CD1c-positive myeloid dendritic cell (primary cell): ENCODE measurements at regions not wholly inside any gene's neighbourhood (a gene's known extent, or its start where the extent isn't known, plus 50 kb on each side); places are given as distances from the start of the nearest gene placed in this dataset.
"Not testable (repeated sequence)": the region's sequence is repeated elsewhere in the genome, so short reads cannot be mapped to it uniquely, and the experiment has no call there.

Experiments used
- DNase-seq: peaks from one replicate; pipeline ENCODE4 v3.0.0-alpha.2; 2016; ENCODE audit errors: extremely low spot score

DNA sequence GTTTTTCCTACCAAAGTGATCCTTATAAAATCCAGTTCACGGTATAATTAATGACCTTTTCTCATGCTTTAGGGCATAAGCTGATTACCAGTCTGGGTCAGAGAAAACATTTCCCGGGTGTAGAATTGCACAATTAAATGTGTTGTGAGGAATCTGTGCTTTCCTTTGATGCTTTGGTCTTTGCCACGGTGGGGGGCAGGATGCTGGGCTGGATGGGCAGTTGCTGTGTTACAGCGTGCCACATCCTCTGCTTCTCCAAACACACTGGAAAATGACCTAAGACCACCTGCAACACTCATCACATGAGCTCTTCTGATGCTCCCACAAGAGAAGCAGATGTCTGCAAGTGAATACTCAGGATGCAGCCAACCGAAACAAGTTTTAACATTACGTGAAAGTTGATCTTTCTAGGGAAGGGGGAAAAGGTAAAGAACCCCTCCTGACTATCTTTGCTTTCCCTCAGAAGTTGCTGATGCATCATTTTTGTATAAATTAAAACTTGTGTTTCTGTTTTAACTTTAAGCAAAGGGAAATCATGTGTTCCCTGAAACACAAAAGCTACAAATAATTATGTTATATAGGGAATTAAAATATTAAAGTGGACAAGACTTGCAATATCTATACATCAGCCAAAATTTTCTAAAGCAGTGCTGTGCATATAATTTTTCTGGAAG is 515.3 kb upstream of the NR5A2 start:
- no peak for DNase-seq

GRCh38 chr1:199515261-199515660 is 512.2 kb upstream of the NR5A2 start:
- no peak for DNase-seq

- no peak for DNase-seq
These were observed 505.2 kb upstream of the NR5A2 start for GRCh38 chr1:199522338-199522737.

GRCh38 chr1:199522936-199523335 is 504.6 kb upstream of the NR5A2 start:
- no peak for DNase-seq

DNA sequence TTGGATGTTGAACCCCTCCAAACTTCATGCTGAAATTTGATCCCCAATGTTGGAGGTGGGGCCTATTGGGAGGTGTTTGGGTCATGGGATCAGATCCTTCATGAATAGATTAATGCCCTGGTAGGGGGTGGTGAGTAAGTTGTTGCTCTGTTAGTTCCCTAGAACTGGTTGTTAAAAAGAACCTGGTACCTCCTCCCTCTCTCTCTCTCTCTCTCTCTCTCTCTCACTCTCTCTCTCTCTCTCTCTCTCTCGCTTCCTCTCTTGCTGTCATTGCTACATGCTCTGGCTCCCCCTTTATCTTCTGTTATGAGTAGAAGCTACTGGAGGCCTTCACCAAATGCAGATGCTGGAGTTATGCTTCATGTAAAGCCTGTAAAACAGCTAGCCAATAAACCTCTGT is 498.2 kb upstream of the NR5A2 start:
- no peak for DNase-seq

DNA sequence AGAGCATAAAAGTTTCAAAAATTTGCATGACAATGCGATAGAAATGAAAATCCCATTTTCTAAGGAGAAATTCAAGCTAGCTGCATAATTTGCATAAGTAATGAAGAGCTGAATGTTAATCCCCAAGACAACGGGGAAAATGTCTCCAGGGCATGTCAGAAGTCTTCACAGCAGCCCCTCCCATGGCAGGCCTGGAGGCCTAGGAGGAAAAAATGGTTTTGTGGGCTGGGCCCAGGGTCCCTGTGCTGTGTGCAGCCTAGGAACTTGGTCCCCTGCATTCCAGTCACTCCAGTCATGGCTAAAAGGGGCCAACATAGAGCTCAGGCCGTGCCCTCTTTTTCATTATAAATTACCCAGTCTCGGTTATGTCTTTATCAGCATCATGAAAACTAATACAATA is 494.1 kb upstream of the NR5A2 start:
- DNase-seq, result not testable (repeated sequence)

- DNase-seq, result no peak
These were observed 481.7 kb upstream of the NR5A2 start for GRCh38 chr1:199545780-199546179.

DNA sequence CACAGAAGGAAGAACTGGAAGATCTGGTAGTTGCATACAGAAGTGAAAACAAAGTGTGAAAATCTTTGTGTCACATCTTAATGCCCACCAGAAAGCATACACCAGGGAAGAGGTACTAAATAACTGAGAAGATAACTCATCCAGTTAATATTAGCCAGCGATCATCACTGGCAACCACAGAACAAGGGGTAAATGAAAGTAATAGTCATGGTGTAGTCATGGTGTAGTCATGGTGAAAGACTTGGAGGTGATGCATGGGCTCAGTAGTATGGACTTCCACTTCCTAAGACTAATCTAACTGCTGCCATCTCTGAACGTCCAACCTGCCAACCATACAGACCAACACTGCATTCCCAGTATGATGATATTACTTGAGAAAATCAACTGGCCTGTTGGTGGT is 481.2 kb upstream of the NR5A2 start:
- DNase-seq, result no peak

DNA sequence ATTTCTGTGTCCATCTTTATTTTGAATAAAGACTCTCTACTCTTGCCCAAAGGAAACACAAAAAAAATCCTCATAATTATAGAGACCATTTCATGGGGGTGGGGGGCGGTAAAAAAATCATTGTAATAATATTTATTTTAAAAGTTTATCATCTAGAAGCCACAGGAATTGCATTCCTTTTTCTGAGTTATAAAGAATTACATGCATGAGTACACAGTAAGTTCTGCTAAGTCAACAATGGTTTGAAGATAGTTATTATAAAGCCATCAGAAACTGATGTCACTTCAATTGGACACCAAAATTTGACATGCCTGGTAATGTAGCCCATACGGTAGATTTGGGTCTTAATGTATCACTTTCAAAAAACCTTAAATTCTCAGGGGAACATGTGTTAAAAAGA is 478.1 kb upstream of the NR5A2 start:
- DNase-seq, result no peak

DNA sequence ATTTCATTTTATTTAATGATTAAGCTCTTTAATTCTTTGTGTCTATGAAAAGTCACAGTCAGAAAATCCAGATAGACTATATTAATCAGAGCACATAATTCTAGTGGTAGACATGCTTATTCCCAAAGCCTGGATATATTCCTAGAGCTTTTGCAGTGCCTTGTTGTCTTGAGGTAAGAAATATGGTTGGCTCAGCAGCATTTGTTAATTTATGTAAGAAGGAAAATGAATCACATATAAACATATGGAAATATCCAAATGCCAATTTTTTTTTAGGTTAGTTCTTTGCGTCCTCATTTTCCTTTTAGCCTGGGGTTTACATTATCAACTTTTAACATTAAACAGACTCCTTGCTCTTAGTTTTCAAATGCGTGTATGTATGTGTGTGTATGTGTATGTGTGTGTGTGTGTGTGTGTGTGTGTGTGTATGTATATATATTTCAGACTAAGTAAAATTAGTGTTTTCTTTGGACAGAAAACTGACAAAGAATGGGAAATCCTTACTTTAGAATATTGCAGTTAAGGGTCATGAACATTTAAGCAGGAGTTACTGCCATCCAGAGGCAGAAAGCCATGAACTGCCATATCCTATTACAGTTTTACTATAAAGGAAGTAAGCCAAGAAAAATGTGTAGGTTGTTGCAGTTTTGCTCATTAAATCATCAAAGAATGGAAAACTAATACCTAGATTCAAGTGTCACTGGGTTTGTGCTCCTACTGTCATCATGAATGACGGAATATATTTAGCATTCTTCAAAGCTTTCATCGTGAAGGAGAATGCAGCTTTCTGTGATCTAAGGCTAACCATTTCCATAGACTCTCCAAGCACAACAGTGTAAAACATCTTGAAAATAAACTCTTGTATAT is 477.1 kb upstream of the NR5A2 start:
- DNase-seq, result no peak

DNA sequence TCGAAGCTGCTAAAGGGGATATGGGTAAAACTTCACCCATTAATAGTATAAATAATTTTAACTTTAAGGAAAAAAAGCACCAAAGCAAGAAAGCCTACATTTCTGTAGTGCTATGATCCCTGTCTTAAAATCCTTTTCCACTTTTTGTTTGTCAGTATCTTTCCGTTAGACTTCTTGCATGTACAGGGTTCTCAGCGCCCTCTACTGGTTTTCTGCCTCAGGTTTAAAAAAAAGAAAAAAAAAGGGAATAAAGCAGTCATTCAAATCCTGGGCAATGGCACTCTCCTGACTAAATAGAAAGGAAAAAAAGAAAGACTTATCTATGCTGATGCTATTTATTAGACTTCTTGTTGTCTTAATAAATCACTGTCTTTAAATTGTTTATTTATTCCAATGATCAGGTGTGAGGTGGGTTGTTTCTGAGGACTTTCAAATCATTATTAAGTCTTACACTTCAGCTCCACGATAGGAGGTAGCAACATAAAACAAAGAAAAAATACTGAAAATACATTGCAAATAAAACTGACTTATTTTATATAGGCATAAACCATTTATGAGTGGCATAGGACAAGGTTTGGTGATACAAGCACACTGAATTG is 475.4 kb upstream of the NR5A2 start:
- peak; percentile 60 for DNase-seq

GRCh38 chr1:199553104-199553503 is 474.4 kb upstream of the NR5A2 start:
- no peak for DNase-seq

GRCh38 chr1:199561334-199561733 is 466.2 kb upstream of the NR5A2 start:
- no peak for DNase-seq

GRCh38 chr1:199573047-199573446 is 454.5 kb upstream of the NR5A2 start:
- DNase-seq, result no peak

DNA sequence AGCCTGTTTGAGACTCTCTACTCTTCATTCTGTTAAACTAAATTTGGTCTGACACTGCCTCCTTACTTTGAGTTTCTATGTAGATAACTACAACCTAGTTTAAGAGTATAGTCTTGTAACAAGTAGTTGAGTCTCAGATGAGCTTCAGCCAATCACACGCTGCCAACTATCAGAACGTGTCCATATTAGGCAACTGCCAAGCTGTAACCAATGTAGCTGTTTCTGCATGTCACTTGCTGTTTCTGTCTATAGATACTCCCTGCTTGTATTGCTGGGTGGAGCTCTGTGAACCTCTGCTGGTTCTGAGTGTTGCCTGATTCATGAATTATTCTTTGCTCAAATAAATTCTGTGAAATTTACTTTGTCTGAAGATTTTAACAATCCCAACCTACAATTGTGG is 452.6 kb upstream of the NR5A2 start:
- no peak for DNase-seq

- no peak for DNase-seq
These were observed 447.2 kb upstream of the NR5A2 start for GRCh38 chr1:199580300-199580699.

DNA sequence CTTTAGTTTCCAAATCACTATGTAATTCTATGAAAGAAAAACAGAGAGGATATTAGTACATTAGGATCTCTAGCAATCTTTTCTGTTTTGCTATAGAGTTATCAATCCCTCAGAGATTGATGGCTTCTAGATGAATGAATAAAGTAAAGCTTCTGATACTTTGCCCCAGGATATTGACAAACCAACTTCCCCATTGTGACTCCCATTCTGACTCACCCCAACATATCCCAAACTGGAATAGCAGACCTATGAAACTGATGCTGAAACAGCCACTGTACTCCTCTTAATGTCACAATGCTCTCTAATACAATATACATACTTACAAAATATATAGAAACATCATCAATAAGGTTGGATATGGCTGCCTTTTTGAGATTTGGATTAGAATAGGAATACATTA is 442.1 kb upstream of the NR5A2 start:
- DNase-seq, result no peak

DNA sequence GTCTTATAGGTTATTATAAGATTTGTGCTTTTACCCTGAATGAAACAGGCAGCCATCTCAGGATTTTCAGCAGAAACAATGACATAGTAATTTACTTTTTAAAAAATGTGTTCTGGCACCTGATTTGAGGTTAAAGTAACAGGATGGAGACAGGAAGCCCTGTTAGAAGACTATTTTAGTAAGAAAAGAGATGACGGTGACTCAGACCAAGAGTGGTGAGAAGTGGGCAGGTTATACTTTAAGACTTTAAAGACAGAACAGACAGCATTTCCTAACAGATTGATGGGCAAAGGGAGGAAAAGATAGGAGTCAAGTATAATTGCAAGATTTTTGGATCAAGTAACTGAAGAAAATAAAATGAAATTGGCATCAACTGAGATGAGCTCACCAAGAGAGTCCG is 436.8 kb upstream of the NR5A2 start:
- DNase-seq, result no peak

- no peak for DNase-seq
These were observed 436.0 kb upstream of the NR5A2 start for GRCh38 chr1:199591468-199591867.

GRCh38 chr1:199593475-199593874 is 434.0 kb upstream of the NR5A2 start:
- no peak for DNase-seq

DNA sequence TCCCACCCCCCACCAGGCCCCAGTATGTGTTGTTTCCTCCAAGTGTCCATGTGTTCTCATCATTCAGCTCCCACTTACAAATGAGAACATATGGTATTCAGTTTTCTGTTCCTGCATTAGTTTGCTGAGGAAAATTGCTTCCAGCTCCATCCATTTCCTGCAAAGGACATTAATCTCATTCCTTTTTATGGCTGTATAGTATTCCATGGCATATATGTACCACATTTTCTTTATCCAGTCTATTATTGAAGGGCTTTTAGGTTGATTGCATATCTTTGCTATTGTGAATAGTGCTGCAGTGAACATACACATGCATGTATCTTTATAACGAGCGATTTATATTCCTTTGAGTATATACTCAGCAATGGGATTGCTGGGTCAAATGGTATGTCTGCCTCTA is 431.1 kb upstream of the NR5A2 start:
- DNase-seq, result not testable (repeated sequence)

DNA sequence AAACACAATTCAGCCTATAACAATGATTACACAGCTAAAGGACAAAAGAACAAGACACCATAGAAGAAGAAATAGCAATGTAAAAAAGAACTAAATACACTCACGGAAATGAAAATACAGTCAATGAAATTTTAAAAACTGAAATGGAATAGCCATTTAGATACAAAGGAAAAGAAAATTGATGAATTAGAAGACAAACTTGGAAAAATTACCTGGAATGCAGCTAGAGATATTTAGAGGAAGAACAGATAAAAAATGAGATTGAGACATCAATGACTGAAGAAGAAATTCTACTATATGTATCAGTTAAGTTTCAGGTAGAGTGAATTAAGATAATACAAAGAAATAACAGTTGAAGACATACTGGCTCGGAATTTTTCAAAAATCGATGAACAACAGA is 430.4 kb upstream of the NR5A2 start:
- DNase-seq, result no peak

- no peak for DNase-seq
These were observed 419.1 kb upstream of the NR5A2 start for GRCh38 chr1:199608414-199608813.
